ENCODE measurements at regions not wholly inside any gene's neighbourhood (a gene's known extent, or its start where the extent isn't known, plus 50 kb on each side); places are given as distances from the start of the nearest gene placed in this dataset.

- no peak for TF ChIP-seq POLR2A (IDR thresholded peaks at IDR 0.05)
- TF ChIP-seq, protein P1, sequence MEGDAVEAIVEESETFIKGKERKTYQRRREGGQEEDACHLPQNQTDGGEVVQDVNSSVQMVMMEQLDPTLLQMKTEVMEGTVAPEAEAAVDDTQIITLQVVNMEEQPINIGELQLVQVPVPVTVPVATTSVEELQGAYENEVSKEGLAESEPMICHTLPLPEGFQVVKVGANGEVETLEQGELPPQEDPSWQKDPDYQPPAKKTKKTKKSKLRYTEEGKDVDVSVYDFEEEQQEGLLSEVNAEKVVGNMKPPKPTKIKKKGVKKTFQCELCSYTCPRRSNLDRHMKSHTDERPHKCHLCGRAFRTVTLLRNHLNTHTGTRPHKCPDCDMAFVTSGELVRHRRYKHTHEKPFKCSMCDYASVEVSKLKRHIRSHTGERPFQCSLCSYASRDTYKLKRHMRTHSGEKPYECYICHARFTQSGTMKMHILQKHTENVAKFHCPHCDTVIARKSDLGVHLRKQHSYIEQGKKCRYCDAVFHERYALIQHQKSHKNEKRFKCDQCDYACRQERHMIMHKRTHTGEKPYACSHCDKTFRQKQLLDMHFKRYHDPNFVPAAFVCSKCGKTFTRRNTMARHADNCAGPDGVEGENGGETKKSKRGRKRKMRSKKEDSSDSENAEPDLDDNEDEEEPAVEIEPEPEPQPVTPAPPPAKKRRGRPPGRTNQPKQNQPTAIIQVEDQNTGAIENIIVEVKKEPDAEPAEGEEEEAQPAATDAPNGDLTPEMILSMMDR (IDR thresholded peaks at IDR 0.05) = no peak
These were observed 85.8 kb upstream of the KCNMA1 start for GRCh38 chr10:77723376-77723775.
